Motor neuron (in vitro differentiated cells): ENCODE measurements at regions not wholly inside any gene's neighbourhood (a gene's known extent, or its start where the extent isn't known, plus 50 kb on each side); places are given as distances from the start of the nearest gene placed in this dataset.

Experiments
- ATAC-seq, 8 experiments: fragments of 200-7000 bp; cut with Tn5 transposase; replicated peaks in 6 of 8; 2 replicates each; pipeline ENCODE4 v1.8.0; 2021; ENCODE audit warnings: mild to moderate bottlenecking in 8 of 8, moderate library complexity in 8 of 8
- H3K27ac ChIP-seq, 2 donors: fragments of 250-450 bp; sonication (Bioruptor Pico); 2 replicates each; pipeline ENCODE4 v1.9.0; 2021; ENCODE audit warnings: antibody characterized with exemption in 2 of 2, mild to moderate bottlenecking in 2 of 2, moderate library complexity in 1 of 2
- H3K4me1 ChIP-seq, 2 donors: fragments of 250-450 bp; sonication (Bioruptor Pico); replicated peaks in 1 of 2; 2 replicates each; pipeline ENCODE4 v1.6.1; 2021; ENCODE audit warnings: antibody characterized with exemption in 2 of 2, mild to moderate bottlenecking in 2 of 2, moderate library complexity in 1 of 2
- H3K4me3 ChIP-seq, 5 donors: fragments of 250-450 bp; sonication (Bioruptor Pico); 2 replicates each; pipeline ENCODE4 v1.9.0; 2021; ENCODE audit warnings: antibody characterized with exemption in 5 of 5, mild to moderate bottlenecking in 5 of 5, moderate library complexity in 4 of 5
- WGBS, 10 experiments: fragments of 450-650 bp; shearing (Covaris generic); methylation state at CpG; one replicate each; pipeline ENCODE4 v1.0.0; 2022; 5-methylcytosine and 5-hydroxymethylcytosine counted together
- in situ Hi-C, 9 experiments: fragments of 400-800 bp; cut with MboI; loops; one replicate each; pipeline ENCODE4 v1.15.0; 2021; ENCODE audit warnings: low sequenced_read_pairs in 9 of 9, low pct_unique_long_range_greater_than_20kb in 2 of 9; ENCODE audit not compliant: unreplicated experiment in 9 of 9

GRCh38 chr3:40867797-40868196 lies 331.5 kb upstream of the CTNNB1 start:
- H3K27ac ChIP-seq = no peak overlapping the region
- in situ Hi-C loops = no loop called here
- H3K4me3 ChIP-seq = no peak overlapping the region
- peak in 2 of 8 experiments; percentile 26 to 56 for ATAC-seq
- H3K4me1 ChIP-seq = peaks cover 17 to 28% of the 10 kb centered on the region in 2 donors
- WGBS, 10 experiments = 41 to 100% (median 83%) methylated on average over 1 to 3 of the region's 3 CpGs; no CpG with 5 or more reads in 4 of the 10 experiments

GRCh38 chr3:40869013-40869412 lies 330.3 kb upstream of the CTNNB1 start:
- in situ Hi-C loops = no loop called here
- H3K4me3 ChIP-seq = no peak overlapping the region
- WGBS, 10 experiments = 0 to 95% (median 30%) methylated on average over 1 to 4 of the region's 4 CpGs; no CpG with 5 or more reads in 4 of the 10 experiments
- peaks cover 23 to 37% of the 10 kb centered on the region in 2 donors for H3K4me1 ChIP-seq
- no peak overlapping the region for H3K27ac ChIP-seq
- ATAC-seq = no peak

- H3K4me3 ChIP-seq = no peak overlapping the region
- H3K4me1 ChIP-seq = peaks cover 23 to 37% of the 10 kb centered on the region in 2 donors
- 0 to 94% (median 0%) methylated on average over 1 to 2 of the region's 2 CpGs; no CpG with 5 or more reads in 7 of the 10 experiments for WGBS, 10 experiments
- H3K27ac ChIP-seq = no peak overlapping the region
- ATAC-seq = no peak
- in situ Hi-C loops = no loop called here
Measured at GRCh38 chr3:40869939-40870338, 329.4 kb upstream of the CTNNB1 start.

GRCh38 chr3:40871394-40871793 lies 327.9 kb upstream of the CTNNB1 start:
- peak; percentile 53 to 85 (median 62) for ATAC-seq

GRCh38 chr3:40872258-40872920 lies 326.9 kb upstream of the CTNNB1 start:
- peak in 5 of 8 experiments; percentile 21 to 71 (median 62) for ATAC-seq
- in situ Hi-C loops = no loop called here
- Histone ChIP-seq H3K4me1 (peaks cover 23 to 37% of the 10 kb centered on the region in 2 donors), H3K4me3 (no peak overlapping the region), H3K27ac (peak overlapping the region in 1 of 2 donors; percentile 53)
- WGBS, 10 experiments = 0 to 100% (median 60%) methylated on average over 1 to 3 of the region's 6 CpGs; no CpG with 5 or more reads in 3 of the 10 experiments

More at GRCh38 chr3:40871394-40871793, 327.9 kb upstream of the CTNNB1 start:
- Histone ChIP-seq H3K4me3 (no peak overlapping the region), H3K4me1 (peaks cover 23 to 37% of the 10 kb centered on the region in 2 donors), H3K27ac (no peak overlapping the region)
- WGBS, 10 experiments = 8 to 27% (median 18%) methylated on average over 2 to 3 of the region's 4 CpGs; no CpG with 5 or more reads in 6 of the 10 experiments
- in situ Hi-C loops = no loop called here

- Histone ChIP-seq H3K4me3 (no peak overlapping the region), H3K27ac (no peak overlapping the region), H3K4me1 (peaks cover 23 to 30% of the 10 kb centered on the region in 2 donors)
- in situ Hi-C loops = no loop called here
- no peak for ATAC-seq
- 29 to 100% (median 77%) methylated on average over 1 to 2 of the region's 2 CpGs; no CpG with 5 or more reads in 3 of the 10 experiments for WGBS, 10 experiments
Measured at GRCh38 chr3:40873476-40873875, 325.8 kb upstream of the CTNNB1 start.

- WGBS, 10 experiments = 38 to 93% (median 70%) methylated on average over 1 to 6 of the region's 6 CpGs; no CpG with 5 or more reads in 1 of the 10 experiments
- H3K4me3 ChIP-seq = no peak overlapping the region
- no peak for ATAC-seq
- no peak overlapping the region for H3K27ac ChIP-seq
- in situ Hi-C loops = no loop called here
- peaks cover 23 to 30% of the 10 kb centered on the region in 2 donors for H3K4me1 ChIP-seq
Measured at GRCh38 chr3:40873934-40874699, 325.2 kb upstream of the CTNNB1 start.

- WGBS, 10 experiments = 0% methylated on average over 1 of the region's 1 CpG; no CpG with 5 or more reads in 9 of the 10 experiments
- Histone ChIP-seq H3K27ac (no peak overlapping the region), H3K4me1 (peaks cover 23 to 30% of the 10 kb centered on the region in 2 donors), H3K4me3 (no peak overlapping the region)
- peak in 1 of 8 experiments; percentile 17 for ATAC-seq
- in situ Hi-C loops = no loop called here
Measured at GRCh38 chr3:40875581-40875980, 323.7 kb upstream of the CTNNB1 start.

- no peak overlapping the region for H3K27ac ChIP-seq
- no peak for ATAC-seq
- in situ Hi-C loops = no loop called here
Measured at GRCh38 chr3:40876009-40876408, 323.3 kb upstream of the CTNNB1 start.

GRCh38 chr3:40876496-40876895 lies 322.8 kb upstream of the CTNNB1 start:
- H3K27ac ChIP-seq = no peak overlapping the region
- no peak for ATAC-seq

More at GRCh38 chr3:40876009-40876408, 323.3 kb upstream of the CTNNB1 start:
- Histone ChIP-seq H3K4me1 (peaks cover 23 to 27% of the 10 kb centered on the region in 2 donors), H3K4me3 (no peak overlapping the region)
- WGBS, 10 experiments = 0 to 100% (median 72%) methylated on average over 1 to 5 of the region's 5 CpGs; no CpG with 5 or more reads in 2 of the 10 experiments

GRCh38 chr3:40877631-40878463 lies 321.5 kb upstream of the CTNNB1 start:
- no peak overlapping the region for H3K27ac ChIP-seq
- no peak overlapping the region for H3K4me3 ChIP-seq
- ATAC-seq = peak in 5 of 8 experiments; percentile 40 to 89 (median 78)
- WGBS, 10 experiments = 5 to 96% (median 72%) methylated on average over 1 to 8 of the region's 11 CpGs; no CpG with 5 or more reads in 2 of the 10 experiments
- in situ Hi-C loops = no loop called here
- H3K4me1 ChIP-seq = peaks cover 5 to 8% of the 10 kb centered on the region in 2 donors

More at GRCh38 chr3:40876496-40876895, 322.8 kb upstream of the CTNNB1 start:
- Histone ChIP-seq H3K4me3 (no peak overlapping the region), H3K4me1 (peaks cover 18 to 22% of the 10 kb centered on the region in 2 donors)
- WGBS, 10 experiments = 92 to 100% (median 100%) methylated on average over 1 to 2 of the region's 2 CpGs; no CpG with 5 or more reads in 4 of the 10 experiments
- in situ Hi-C loops = no loop called here

GRCh38 chr3:40878464-40878905 lies 320.8 kb upstream of the CTNNB1 start:
- peak in 1 of 8 experiments; percentile 14 for ATAC-seq
- in situ Hi-C loops = no loop called here
- 14 to 100% (median 79%) methylated on average over 1 to 3 of the region's 3 CpGs; no CpG with 5 or more reads in 2 of the 10 experiments for WGBS, 10 experiments
- no peak overlapping the region for H3K4me3 ChIP-seq
- H3K4me1 ChIP-seq = peaks cover 0 to 3% of the 10 kb centered on the region in 2 donors
- H3K27ac ChIP-seq = no peak overlapping the region
